ENCODE measurements at regions not wholly inside any gene's neighbourhood (a gene's known extent, or its start where the extent isn't known, plus 50 kb on each side); places are given as distances from the start of the nearest gene placed in this dataset.

DNA sequence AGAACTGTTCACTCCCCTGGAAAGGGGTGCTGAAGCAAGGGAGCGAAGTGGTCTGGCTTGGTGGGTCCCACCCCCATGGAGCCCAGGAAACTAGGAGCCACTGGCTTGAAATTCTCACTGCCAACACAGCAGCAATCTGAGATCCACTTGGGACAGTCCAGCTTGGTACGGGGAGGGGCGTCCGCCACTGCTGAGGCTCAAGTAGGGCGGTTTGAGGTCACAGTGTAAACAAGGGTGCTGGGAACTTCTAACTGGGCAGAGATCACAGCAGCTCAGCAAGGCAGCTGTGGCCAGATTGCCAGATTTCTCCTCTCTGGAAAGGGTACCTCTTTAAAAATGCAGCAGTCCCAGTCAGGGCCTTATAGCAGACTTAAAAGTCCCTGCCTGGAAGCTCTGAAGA, 53.9 kb upstream of the GALNTL6 start:
- H3K27ac ChIP-seq (ENCODE audit: low read length), result no peak overlapping the region
- H3K9ac ChIP-seq (ENCODE audit: low read length), result no peak overlapping the region
- no peaks in the 10 kb centered on the region for H4K20me1 ChIP-seq (ENCODE audit: insufficient read depth)
- no peak overlapping the region for H3K4me3 ChIP-seq (ENCODE audit: low read length)
- H3K79me2 ChIP-seq (replicated peaks; ENCODE audit: insufficient read depth, low read length), result no peaks in the 10 kb centered on the region
- TF ChIP-seq POLR2AphosphoS5 (IDR thresholded peaks at IDR 0.05) (no peak), EP300 (conservative IDR thresholded peaks at IDR 0.05; ENCODE audit: poor library complexity, severe bottlenecking) (no peak), MXI1 (conservative IDR thresholded peaks at IDR 0.05; ENCODE audit: poor library complexity, severe bottlenecking) (no peak), SMC3 (conservative IDR thresholded peaks at IDR 0.05; ENCODE audit: poor library complexity) (no peak), TAF1 (IDR thresholded peaks at IDR 0.05; ENCODE audit: low read depth) (no peak), EZH2 (IDR thresholded peaks at IDR 0.05; ENCODE audit: borderline replicate concordance, insufficient read depth, low read length, poor library complexity, severe bottlenecking) (no peak), RAD21 (conservative IDR thresholded peaks at IDR 0.05) (no peak)
- TF ChIP-seq, protein P1, sequence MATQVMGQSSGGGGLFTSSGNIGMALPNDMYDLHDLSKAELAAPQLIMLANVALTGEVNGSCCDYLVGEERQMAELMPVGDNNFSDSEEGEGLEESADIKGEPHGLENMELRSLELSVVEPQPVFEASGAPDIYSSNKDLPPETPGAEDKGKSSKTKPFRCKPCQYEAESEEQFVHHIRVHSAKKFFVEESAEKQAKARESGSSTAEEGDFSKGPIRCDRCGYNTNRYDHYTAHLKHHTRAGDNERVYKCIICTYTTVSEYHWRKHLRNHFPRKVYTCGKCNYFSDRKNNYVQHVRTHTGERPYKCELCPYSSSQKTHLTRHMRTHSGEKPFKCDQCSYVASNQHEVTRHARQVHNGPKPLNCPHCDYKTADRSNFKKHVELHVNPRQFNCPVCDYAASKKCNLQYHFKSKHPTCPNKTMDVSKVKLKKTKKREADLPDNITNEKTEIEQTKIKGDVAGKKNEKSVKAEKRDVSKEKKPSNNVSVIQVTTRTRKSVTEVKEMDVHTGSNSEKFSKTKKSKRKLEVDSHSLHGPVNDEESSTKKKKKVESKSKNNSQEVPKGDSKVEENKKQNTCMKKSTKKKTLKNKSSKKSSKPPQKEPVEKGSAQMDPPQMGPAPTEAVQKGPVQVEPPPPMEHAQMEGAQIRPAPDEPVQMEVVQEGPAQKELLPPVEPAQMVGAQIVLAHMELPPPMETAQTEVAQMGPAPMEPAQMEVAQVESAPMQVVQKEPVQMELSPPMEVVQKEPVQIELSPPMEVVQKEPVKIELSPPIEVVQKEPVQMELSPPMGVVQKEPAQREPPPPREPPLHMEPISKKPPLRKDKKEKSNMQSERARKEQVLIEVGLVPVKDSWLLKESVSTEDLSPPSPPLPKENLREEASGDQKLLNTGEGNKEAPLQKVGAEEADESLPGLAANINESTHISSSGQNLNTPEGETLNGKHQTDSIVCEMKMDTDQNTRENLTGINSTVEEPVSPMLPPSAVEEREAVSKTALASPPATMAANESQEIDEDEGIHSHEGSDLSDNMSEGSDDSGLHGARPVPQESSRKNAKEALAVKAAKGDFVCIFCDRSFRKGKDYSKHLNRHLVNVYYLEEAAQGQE (IDR thresholded peaks at IDR 0.05; ENCODE audit: borderline replicate concordance), result no peak
- TF ChIP-seq, protein P2, sequence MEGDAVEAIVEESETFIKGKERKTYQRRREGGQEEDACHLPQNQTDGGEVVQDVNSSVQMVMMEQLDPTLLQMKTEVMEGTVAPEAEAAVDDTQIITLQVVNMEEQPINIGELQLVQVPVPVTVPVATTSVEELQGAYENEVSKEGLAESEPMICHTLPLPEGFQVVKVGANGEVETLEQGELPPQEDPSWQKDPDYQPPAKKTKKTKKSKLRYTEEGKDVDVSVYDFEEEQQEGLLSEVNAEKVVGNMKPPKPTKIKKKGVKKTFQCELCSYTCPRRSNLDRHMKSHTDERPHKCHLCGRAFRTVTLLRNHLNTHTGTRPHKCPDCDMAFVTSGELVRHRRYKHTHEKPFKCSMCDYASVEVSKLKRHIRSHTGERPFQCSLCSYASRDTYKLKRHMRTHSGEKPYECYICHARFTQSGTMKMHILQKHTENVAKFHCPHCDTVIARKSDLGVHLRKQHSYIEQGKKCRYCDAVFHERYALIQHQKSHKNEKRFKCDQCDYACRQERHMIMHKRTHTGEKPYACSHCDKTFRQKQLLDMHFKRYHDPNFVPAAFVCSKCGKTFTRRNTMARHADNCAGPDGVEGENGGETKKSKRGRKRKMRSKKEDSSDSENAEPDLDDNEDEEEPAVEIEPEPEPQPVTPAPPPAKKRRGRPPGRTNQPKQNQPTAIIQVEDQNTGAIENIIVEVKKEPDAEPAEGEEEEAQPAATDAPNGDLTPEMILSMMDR (IDR thresholded peaks at IDR 0.05; ENCODE audit: poor library complexity, severe bottlenecking), result no peak
- H3K27me3 ChIP-seq (ENCODE audit: insufficient read depth, low read depth, low read length), result no peaks in the 10 kb centered on the region
- H3K9me3 ChIP-seq (ENCODE audit: low read length), result no peaks in the 10 kb centered on the region
- H3K4me2 ChIP-seq (ENCODE audit: low read length), result no peak overlapping the region
- no peak overlapping the region for H2AFZ ChIP-seq (ENCODE audit: low read depth, low read length)
- H3F3A ChIP-seq (ENCODE audit: insufficient read depth, low read length, poor library complexity, severe bottlenecking), result no peaks in the 10 kb centered on the region
- no peaks in the 10 kb centered on the region for H3K36me3 ChIP-seq (ENCODE audit: insufficient read depth, low read length)
- no peaks in the 10 kb centered on the region for H3K9me2 ChIP-seq (ENCODE audit: insufficient read depth, low read length)

DNA sequence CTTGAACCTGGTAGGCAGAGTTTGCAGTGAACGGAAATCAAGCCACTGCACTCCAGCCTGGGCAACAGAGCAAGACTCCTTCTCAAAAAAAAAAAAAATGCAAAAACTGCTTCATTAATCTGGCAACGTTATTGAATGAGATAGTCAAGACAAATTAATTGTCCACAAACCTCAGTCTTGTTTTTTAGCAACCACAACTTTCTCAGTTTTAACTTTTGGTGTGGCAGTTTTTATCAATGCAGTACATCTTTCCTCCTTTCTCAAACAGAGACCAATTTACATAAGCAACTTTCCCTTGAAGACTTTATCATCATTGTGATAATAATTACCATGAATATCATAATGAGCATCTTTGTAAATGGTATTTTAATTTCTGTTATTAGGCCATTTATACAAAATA, 61.7 kb upstream of the GALNTL6 start:
- H3K9me3 ChIP-seq (ENCODE audit: low read length), result no peaks in the 10 kb centered on the region
- no peaks in the 10 kb centered on the region for H4K20me1 ChIP-seq (ENCODE audit: insufficient read depth)
- H3K27ac ChIP-seq (ENCODE audit: low read length), result no peak overlapping the region
- H3K36me3 ChIP-seq (ENCODE audit: insufficient read depth, low read length), result no peaks in the 10 kb centered on the region
- no peaks in the 10 kb centered on the region for H3K9me2 ChIP-seq (ENCODE audit: insufficient read depth, low read length)
- H2AFZ ChIP-seq (ENCODE audit: low read depth, low read length), result no peak overlapping the region
- H3K79me2 ChIP-seq (replicated peaks; ENCODE audit: insufficient read depth, low read length), result no peaks in the 10 kb centered on the region
- TF ChIP-seq EZH2 (IDR thresholded peaks at IDR 0.05; ENCODE audit: borderline replicate concordance, insufficient read depth, low read length, poor library complexity, severe bottlenecking) (no peak), TAF1 (IDR thresholded peaks at IDR 0.05; ENCODE audit: low read depth) (no peak), POLR2AphosphoS5 (IDR thresholded peaks at IDR 0.05) (no peak), EP300 (conservative IDR thresholded peaks at IDR 0.05; ENCODE audit: poor library complexity, severe bottlenecking) (no peak), RAD21 (conservative IDR thresholded peaks at IDR 0.05) (no peak), SMC3 (conservative IDR thresholded peaks at IDR 0.05; ENCODE audit: poor library complexity) (no peak), MXI1 (conservative IDR thresholded peaks at IDR 0.05; ENCODE audit: poor library complexity, severe bottlenecking) (no peak)
- TF ChIP-seq, protein P1 (IDR thresholded peaks at IDR 0.05; ENCODE audit: borderline replicate concordance), result no peak
- TF ChIP-seq, protein P2 (IDR thresholded peaks at IDR 0.05; ENCODE audit: poor library complexity, severe bottlenecking), result no peak
- H3K4me3 ChIP-seq (ENCODE audit: low read length), result no peak overlapping the region
- H3K27me3 ChIP-seq (ENCODE audit: insufficient read depth, low read depth, low read length), result no peaks in the 10 kb centered on the region
- no peaks in the 10 kb centered on the region for H3F3A ChIP-seq (ENCODE audit: insufficient read depth, low read length, poor library complexity, severe bottlenecking)
- H3K4me2 ChIP-seq (ENCODE audit: low read length), result no peak overlapping the region
- no peak overlapping the region for H3K9ac ChIP-seq (ENCODE audit: low read length)
